ENCODE measurements at regions not wholly inside any gene's neighbourhood (a gene's known extent, or its start where the extent isn't known, plus 50 kb on each side); places are given as distances from the start of the nearest gene placed in this dataset.

DNA sequence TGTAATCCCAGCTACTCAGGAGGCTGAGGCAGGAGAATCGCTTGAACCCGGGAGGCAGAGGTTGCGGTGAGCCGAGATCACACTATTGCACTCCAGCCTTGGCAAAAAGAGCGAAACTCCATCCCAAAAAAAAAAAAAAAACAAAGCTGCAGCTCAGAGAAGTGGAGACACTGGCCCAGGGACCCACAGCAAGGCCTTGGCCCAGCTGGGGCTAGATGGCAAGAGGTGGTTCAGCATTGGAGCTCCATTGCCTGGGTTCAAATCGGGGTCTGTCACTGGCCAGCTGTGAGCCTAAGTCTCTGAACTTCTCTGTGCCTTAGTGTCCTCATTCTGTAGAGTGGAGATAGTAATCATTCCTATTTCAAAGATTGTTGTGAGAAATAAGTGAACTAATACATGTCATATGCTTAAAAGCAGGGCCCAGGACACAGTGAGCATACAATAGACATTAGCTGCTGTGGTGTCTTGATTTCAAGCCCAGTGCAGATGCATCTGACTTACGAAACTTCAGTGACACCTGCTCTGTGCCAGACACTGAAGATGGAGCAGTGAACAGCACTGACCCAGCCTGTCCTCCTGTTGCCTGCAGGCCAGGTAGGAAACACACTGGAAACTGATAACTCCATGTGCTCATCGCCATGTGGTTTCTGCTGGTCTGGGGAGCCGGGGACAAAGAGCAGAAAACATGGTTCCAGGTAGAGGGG, 127.7 kb downstream of the C9orf50 start:
- no peaks in the 10 kb centered on the region for H3K27me3 ChIP-seq (ENCODE audit: insufficient read depth, poor library complexity, severe bottlenecking)
- no peak overlapping the region for H3K4me3 ChIP-seq (replicated peaks; ENCODE audit: insufficient read depth, low read length)
- DNase-seq (ENCODE audit: low read depth in 1 of 2, low spot score in 1 of 2) = no peak
- TF ChIP-seq, protein P1, sequence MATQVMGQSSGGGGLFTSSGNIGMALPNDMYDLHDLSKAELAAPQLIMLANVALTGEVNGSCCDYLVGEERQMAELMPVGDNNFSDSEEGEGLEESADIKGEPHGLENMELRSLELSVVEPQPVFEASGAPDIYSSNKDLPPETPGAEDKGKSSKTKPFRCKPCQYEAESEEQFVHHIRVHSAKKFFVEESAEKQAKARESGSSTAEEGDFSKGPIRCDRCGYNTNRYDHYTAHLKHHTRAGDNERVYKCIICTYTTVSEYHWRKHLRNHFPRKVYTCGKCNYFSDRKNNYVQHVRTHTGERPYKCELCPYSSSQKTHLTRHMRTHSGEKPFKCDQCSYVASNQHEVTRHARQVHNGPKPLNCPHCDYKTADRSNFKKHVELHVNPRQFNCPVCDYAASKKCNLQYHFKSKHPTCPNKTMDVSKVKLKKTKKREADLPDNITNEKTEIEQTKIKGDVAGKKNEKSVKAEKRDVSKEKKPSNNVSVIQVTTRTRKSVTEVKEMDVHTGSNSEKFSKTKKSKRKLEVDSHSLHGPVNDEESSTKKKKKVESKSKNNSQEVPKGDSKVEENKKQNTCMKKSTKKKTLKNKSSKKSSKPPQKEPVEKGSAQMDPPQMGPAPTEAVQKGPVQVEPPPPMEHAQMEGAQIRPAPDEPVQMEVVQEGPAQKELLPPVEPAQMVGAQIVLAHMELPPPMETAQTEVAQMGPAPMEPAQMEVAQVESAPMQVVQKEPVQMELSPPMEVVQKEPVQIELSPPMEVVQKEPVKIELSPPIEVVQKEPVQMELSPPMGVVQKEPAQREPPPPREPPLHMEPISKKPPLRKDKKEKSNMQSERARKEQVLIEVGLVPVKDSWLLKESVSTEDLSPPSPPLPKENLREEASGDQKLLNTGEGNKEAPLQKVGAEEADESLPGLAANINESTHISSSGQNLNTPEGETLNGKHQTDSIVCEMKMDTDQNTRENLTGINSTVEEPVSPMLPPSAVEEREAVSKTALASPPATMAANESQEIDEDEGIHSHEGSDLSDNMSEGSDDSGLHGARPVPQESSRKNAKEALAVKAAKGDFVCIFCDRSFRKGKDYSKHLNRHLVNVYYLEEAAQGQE (IDR thresholded peaks at IDR 0.05; ENCODE audit: insufficient replicate concordance, low read depth) = no peak
- TF ChIP-seq, protein P2, sequence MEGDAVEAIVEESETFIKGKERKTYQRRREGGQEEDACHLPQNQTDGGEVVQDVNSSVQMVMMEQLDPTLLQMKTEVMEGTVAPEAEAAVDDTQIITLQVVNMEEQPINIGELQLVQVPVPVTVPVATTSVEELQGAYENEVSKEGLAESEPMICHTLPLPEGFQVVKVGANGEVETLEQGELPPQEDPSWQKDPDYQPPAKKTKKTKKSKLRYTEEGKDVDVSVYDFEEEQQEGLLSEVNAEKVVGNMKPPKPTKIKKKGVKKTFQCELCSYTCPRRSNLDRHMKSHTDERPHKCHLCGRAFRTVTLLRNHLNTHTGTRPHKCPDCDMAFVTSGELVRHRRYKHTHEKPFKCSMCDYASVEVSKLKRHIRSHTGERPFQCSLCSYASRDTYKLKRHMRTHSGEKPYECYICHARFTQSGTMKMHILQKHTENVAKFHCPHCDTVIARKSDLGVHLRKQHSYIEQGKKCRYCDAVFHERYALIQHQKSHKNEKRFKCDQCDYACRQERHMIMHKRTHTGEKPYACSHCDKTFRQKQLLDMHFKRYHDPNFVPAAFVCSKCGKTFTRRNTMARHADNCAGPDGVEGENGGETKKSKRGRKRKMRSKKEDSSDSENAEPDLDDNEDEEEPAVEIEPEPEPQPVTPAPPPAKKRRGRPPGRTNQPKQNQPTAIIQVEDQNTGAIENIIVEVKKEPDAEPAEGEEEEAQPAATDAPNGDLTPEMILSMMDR (IDR thresholded peaks at IDR 0.05; ENCODE audit: insufficient read depth, low read length) = no peak
- no peak for TF ChIP-seq SPI1 (IDR thresholded peaks at IDR 0.05; ENCODE audit: borderline replicate concordance, low read depth)
- no peak for TF ChIP-seq GABPA (IDR thresholded peaks at IDR 0.05; ENCODE audit: low read depth)
- TF ChIP-seq POLR2AphosphoS5 (IDR thresholded peaks at IDR 0.05; ENCODE audit: low read depth) = no peak
- no peak overlapping the region for H3K27ac ChIP-seq (replicated peaks)

DNA sequence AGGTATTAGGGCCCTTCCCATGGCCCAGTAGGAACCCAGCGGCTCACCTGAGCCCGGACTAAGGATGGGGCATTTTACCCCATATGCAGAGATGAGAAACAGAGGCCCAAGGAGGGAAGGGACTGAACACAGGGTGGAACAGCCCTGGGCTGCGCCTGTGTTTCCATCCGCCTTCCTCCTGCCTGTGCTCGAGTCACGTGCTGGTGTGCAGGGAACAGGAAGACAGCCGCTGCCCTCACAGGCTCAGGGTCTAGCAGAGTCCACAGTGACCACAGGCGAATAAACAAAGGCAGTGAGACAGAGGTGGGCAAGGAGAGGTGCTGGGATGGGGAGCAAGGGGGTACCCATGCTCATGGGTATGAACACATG, 129.4 kb downstream of the C9orf50 start:
- TF ChIP-seq GABPA (IDR thresholded peaks at IDR 0.05; ENCODE audit: low read depth) = no peak
- TF ChIP-seq POLR2AphosphoS5 (IDR thresholded peaks at IDR 0.05; ENCODE audit: low read depth) = peak; percentile 50; the same call in 1 of the 2 replicates
- peak; percentile 8; the same call in 1 of the 2 replicates for TF ChIP-seq SPI1 (IDR thresholded peaks at IDR 0.05; ENCODE audit: borderline replicate concordance, low read depth)
- Histone ChIP-seq H3K27me3 (ENCODE audit: insufficient read depth, poor library complexity, severe bottlenecking) (no peaks in the 10 kb centered on the region), H3K27ac (replicated peaks) (peak overlapping the region; percentile 45; the same call in 1 of the 2 replicates), H3K4me3 (replicated peaks; ENCODE audit: insufficient read depth, low read length) (no peak overlapping the region)
- DNase-seq (ENCODE audit: low read depth in 1 of 2, low spot score in 1 of 2) = peak in 1 of 2 experiments; percentile 55

DNA sequence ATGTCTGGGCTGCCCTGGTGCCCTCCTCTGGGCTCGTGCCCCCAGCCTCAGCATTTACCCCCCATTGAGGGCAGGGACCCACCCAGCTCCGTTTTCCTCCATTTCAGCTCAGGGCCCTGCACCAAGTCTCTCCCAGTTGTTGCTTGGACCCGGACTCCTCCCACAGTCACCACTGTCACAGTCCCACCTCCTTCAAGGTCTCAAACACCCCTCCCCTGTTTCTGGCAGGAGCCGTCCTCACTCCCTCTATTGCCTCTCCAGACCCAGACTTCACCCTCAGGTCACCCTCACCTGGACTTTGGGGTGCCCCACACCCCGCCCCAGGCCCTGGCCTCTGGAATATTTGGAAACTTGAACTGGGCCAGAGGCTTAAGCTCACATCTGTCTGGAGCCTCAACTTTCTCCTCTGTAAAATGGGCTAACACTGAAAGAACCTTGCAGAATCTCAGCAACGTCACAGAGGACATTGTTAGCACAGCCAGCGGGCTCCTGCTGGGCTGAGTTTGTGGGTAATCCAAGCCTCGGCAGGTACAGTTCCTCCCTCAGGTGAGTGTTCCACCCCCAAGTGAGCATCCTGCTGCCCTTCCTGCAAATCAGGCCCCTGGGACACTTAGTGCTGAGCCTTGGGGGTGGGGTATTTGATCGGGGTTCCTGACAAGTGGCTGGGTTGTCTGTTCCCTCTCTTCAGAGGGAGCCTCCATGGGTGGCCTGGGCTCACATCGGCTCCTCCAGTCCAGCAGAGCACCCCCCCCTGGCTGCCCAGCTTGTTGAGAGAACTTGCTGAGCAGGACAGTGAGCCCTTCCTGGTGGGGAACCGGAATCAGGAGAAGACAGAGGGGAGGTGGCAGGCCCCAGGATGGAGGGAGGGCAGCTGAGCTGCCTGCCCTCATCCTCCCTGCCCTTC, 130.1 kb downstream of the C9orf50 start:
- TF ChIP-seq GABPA (IDR thresholded peaks at IDR 0.05; ENCODE audit: low read depth) (no peak), POLR2AphosphoS5 (IDR thresholded peaks at IDR 0.05; ENCODE audit: low read depth) (no peak), SPI1 (IDR thresholded peaks at IDR 0.05; ENCODE audit: borderline replicate concordance, low read depth) (no peak)
- TF ChIP-seq, protein P2 (IDR thresholded peaks at IDR 0.05; ENCODE audit: insufficient read depth, low read length) = no peak
- TF ChIP-seq, protein P1 (IDR thresholded peaks at IDR 0.05; ENCODE audit: insufficient replicate concordance, low read depth) = no peak
- Histone ChIP-seq H3K4me3 (replicated peaks; ENCODE audit: insufficient read depth, low read length) (no peak overlapping the region), H3K27me3 (ENCODE audit: insufficient read depth, poor library complexity, severe bottlenecking) (no peaks in the 10 kb centered on the region), H3K27ac (replicated peaks) (peak overlapping the region; percentile 45; the same call in 1 of the 2 replicates)
- no peak for DNase-seq (ENCODE audit: low read depth in 1 of 2, low spot score in 1 of 2)

Data from HL-60 (cell line).